Esophagus squamous epithelium (tissue), 4 donors: ENCODE measurements at regions not wholly inside any gene's neighbourhood (a gene's known extent, or its start where the extent isn't known, plus 50 kb on each side); places are given as distances from the start of the nearest gene placed in this dataset.

Experiments used
- POLR2A ChIP-seq, 4 donors: fragments of 450-650 bp; IDR thresholded peaks; one replicate each; pipeline ENCODE4 v1.6.1; 2017; ENCODE audit warnings: antibody characterized with exemption in 4 of 4, mild to moderate bottlenecking in 4 of 4, moderate library complexity in 3 of 4
- TF ChIP-seq, protein P1 (sequence below), 6 experiments: fragments of 450-650 bp in 4 of 6; fragments of 200-600 bp in 2 of 6; sonication (generic) in 2 of 6; IDR thresholded peaks; one replicate each; pipeline ENCODE4 v1.5.1; 2016 to 2019; ENCODE audit warnings: antibody characterized with exemption in 6 of 6, mild to moderate bottlenecking in 4 of 6, moderate library complexity in 4 of 6

DNA sequence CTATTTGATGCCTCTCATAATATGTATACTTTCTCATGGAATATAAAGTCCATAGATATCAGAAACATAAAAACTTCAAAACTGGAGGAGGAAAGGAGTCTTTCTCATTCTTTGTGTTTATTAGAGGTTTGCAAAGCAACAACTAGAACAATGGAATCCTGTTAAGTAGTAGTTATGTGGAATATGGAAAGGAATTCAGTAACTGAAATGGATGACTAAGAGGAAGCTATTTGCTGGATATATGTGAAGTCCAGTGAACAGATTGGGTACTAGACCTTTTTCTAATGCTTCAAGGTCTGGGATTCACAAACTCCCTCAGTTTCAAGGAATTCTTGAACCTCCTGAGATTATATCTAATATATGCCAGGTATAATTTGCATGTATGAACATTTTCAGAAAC lies 353.6 kb upstream of the FANCL start:
- TF ChIP-seq, protein P1, sequence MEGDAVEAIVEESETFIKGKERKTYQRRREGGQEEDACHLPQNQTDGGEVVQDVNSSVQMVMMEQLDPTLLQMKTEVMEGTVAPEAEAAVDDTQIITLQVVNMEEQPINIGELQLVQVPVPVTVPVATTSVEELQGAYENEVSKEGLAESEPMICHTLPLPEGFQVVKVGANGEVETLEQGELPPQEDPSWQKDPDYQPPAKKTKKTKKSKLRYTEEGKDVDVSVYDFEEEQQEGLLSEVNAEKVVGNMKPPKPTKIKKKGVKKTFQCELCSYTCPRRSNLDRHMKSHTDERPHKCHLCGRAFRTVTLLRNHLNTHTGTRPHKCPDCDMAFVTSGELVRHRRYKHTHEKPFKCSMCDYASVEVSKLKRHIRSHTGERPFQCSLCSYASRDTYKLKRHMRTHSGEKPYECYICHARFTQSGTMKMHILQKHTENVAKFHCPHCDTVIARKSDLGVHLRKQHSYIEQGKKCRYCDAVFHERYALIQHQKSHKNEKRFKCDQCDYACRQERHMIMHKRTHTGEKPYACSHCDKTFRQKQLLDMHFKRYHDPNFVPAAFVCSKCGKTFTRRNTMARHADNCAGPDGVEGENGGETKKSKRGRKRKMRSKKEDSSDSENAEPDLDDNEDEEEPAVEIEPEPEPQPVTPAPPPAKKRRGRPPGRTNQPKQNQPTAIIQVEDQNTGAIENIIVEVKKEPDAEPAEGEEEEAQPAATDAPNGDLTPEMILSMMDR (IDR thresholded peaks at IDR 0.05) = no peak
- TF ChIP-seq POLR2A (IDR thresholded peaks at IDR 0.05) = no peak
